BLaER1 (cell line): ENCODE measurements at regions not wholly inside any gene's neighbourhood (a gene's known extent, or its start where the extent isn't known, plus 50 kb on each side); places are given as distances from the start of the nearest gene placed in this dataset.
"Not testable (repeated sequence)": the region's sequence is repeated elsewhere in the genome, so short reads cannot be mapped to it uniquely, and the experiment has no call there.

Experiments
- H3K27ac ChIP-seq: shearing (Covaris generic); formaldehyde crosslinking; 2 replicates; pipeline ENCODE4 v1.8.1; 2022
- H3K27me3 ChIP-seq: shearing (Covaris generic); formaldehyde crosslinking; 2 replicates; pipeline ENCODE4 v1.8.1; 2022
- H3K36me3 ChIP-seq: shearing (Covaris generic); formaldehyde crosslinking; 2 replicates; pipeline ENCODE4 v1.8.1; 2022
- H3K4me1 ChIP-seq: shearing (Covaris generic); formaldehyde crosslinking; 2 replicates; pipeline ENCODE4 v1.8.1; 2022
- H3K4me2 ChIP-seq: shearing (Covaris generic); formaldehyde crosslinking; 2 replicates; pipeline ENCODE4 v1.8.1; 2022
- H3K4me3 ChIP-seq: shearing (Covaris generic); formaldehyde crosslinking; 2 replicates; pipeline ENCODE4 v1.8.1; 2022
- H3K9ac ChIP-seq: shearing (Covaris generic); formaldehyde crosslinking; 2 replicates; pipeline ENCODE4 v1.8.1; 2022
- H3K9me3 ChIP-seq: shearing (Covaris generic); formaldehyde crosslinking; 2 replicates; pipeline ENCODE4 v1.8.1; 2022
- H4K20me1 ChIP-seq: shearing (Covaris generic); formaldehyde crosslinking; 2 replicates; pipeline ENCODE4 v1.8.1; 2022
- Cebpa-rat ChIP-seq: shearing (Covaris generic); IDR thresholded peaks from 2 replicates; pipeline ENCODE4 v1.8.1; 2022

GRCh38 chr14:101666264-101666663 is 95.2 kb upstream of the PPP2R5C start:
- no peaks in the 10 kb centered on the region for H3K4me1 ChIP-seq
- no peak overlapping the region for H3K4me2 ChIP-seq
- peaks cover 23% of the 10 kb centered on the region for H3K9me3 ChIP-seq
- no peaks in the 10 kb centered on the region for H3K36me3 ChIP-seq
- no peaks in the 10 kb centered on the region for H3K27me3 ChIP-seq
- H3K27ac ChIP-seq: no peak overlapping the region
- no peak for TF ChIP-seq Cebpa-rat
- H3K4me3 ChIP-seq: no peak overlapping the region
- no peaks in the 10 kb centered on the region for H4K20me1 ChIP-seq
- no peak overlapping the region for H3K9ac ChIP-seq

DNA sequence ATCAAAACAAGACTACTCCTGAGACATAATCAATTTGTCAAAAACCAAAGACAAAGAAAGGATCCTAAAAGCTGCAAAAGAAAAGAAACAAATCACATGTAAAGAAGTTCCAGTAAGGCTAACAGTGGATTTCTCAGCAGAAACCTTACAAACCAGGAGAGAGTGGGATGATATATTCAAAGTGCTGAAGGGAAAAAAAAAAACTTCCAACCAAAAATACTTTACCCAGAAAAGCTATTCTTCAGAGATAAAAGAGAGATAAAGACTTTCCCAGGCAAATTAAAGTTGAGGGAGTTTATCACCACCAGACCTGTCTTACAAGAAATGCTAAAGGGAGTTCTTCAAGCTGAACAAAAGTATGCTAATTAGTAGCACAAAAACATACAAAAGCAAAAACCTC is 91.9 kb upstream of the PPP2R5C start:
- Histone ChIP-seq H3K9me3 (peaks cover 23% of the 10 kb centered on the region), H3K4me1 (no peaks in the 10 kb centered on the region), H3K36me3 (no peaks in the 10 kb centered on the region), H3K27ac (no peak overlapping the region), H4K20me1 (no peaks in the 10 kb centered on the region), H3K9ac (no peak overlapping the region), H3K4me3 (no peak overlapping the region), H3K27me3 (no peaks in the 10 kb centered on the region), H3K4me2 (no peak overlapping the region)
- TF ChIP-seq Cebpa-rat: no peak

DNA sequence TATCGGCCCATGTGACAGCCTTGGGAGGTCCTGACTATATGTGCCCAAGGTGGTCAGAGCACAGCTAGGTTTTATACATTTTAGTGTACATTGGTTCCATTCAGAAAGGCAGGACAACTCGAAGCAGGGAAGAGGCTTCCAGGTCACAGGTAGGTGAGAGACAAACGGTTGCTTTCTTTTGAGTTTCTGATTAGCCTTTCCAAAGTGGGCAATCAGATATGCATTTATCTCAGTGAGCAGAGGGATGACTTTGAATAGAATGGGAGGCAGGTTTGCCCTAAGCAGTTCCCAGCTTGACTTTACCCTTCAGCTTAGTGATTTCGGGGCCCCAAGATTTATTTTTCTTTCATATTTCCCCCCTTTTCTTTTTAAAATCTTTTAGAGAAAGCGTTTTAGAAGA is 87.6 kb upstream of the PPP2R5C start:
- no peak for TF ChIP-seq Cebpa-rat
- Histone ChIP-seq H3K27ac (no peak overlapping the region), H3K36me3 (no peaks in the 10 kb centered on the region)

GRCh38 chr14:101675835-101676234 is 85.7 kb upstream of the PPP2R5C start:
- H3K4me3 ChIP-seq, H3K9me3 ChIP-seq, H3K4me1 ChIP-seq, H3K27ac ChIP-seq, H3K4me2 ChIP-seq, H3K9ac ChIP-seq, H3K36me3 ChIP-seq, H3K27me3 ChIP-seq, H4K20me1 ChIP-seq: not testable (repeated sequence)

More for the DNA sequence above, 87.6 kb upstream of the PPP2R5C start:
- Histone ChIP-seq H3K9me3 (peaks cover 19% of the 10 kb centered on the region), H3K9ac (no peak overlapping the region), H3K27me3 (no peaks in the 10 kb centered on the region), H3K4me3 (no peak overlapping the region), H3K4me1 (no peaks in the 10 kb centered on the region), H3K4me2 (no peak overlapping the region), H4K20me1 (no peaks in the 10 kb centered on the region)

DNA sequence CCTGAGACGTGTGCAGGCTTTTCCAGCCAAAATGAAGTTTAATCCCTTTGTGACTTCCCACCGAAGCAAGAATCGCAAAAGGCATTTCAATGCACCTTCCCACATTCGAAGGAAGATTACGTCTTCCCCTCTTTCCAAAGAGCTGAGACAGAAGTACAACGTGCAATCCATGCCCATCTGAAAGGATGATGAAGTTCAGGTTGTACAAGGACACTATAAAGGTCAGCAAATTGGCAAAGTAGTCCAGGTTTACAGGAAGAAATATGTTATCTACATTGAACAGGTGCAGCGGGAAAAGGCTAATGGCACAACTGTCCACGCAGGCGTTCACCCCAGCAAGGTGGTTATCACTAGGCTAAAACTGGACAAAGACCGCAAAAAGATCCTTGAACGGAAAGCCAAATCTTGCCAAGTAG is 83.6 kb upstream of the PPP2R5C start:
- not testable (repeated sequence) for H3K4me1 ChIP-seq, H4K20me1 ChIP-seq, H3K27ac ChIP-seq, H3K4me3 ChIP-seq, H3K36me3 ChIP-seq, H3K9me3 ChIP-seq, H3K4me2 ChIP-seq, H3K9ac ChIP-seq, H3K27me3 ChIP-seq

- TF ChIP-seq Cebpa-rat: no peak
- Histone ChIP-seq H3K4me1 (no peaks in the 10 kb centered on the region), H3K27me3 (no peaks in the 10 kb centered on the region), H3K9ac (no peak overlapping the region), H3K27ac (no peak overlapping the region), H3K9me3 (no peaks in the 10 kb centered on the region; the same call in 1 of the 2 replicates), H4K20me1 (no peaks in the 10 kb centered on the region), H3K36me3 (no peaks in the 10 kb centered on the region), H3K4me3 (no peak overlapping the region), H3K4me2 (no peak overlapping the region)
Measured at GRCh38 chr14:101681795-101682194, 79.7 kb upstream of the PPP2R5C start.

DNA sequence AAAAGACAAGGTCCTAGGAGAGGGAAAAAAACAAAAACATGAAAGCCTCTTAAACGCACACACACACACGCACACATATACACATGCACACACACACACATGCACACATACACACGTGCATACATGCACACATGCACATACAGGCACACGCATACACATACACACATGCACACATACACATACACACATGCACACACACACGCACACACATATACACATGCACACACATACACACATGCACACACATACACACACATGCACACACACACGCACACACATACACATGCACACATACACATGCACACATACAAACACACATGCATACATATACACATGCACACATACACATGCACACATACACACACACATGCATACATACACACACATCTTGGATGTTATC is 78.1 kb upstream of the PPP2R5C start:
- no peaks in the 10 kb centered on the region for H3K36me3 ChIP-seq
- no peaks in the 10 kb centered on the region for H3K27me3 ChIP-seq
- no peaks in the 10 kb centered on the region for H3K9me3 ChIP-seq
- H3K4me3 ChIP-seq: no peak overlapping the region
- H4K20me1 ChIP-seq: no peaks in the 10 kb centered on the region
- H3K27ac ChIP-seq: no peak overlapping the region
- H3K9ac ChIP-seq: no peak overlapping the region
- no peak for TF ChIP-seq Cebpa-rat
- H3K4me2 ChIP-seq: no peak overlapping the region
- no peaks in the 10 kb centered on the region for H3K4me1 ChIP-seq

- Histone ChIP-seq H3K9me3 (peaks cover 14% of the 10 kb centered on the region), H3K9ac (no peak overlapping the region), H3K27me3 (no peaks in the 10 kb centered on the region), H3K4me2 (no peak overlapping the region), H3K36me3 (no peaks in the 10 kb centered on the region), H3K4me3 (no peak overlapping the region), H4K20me1 (no peaks in the 10 kb centered on the region), H3K4me1 (peaks cover 6% of the 10 kb centered on the region; the same call in 1 of the 2 replicates), H3K27ac (no peak overlapping the region)
- no peak for TF ChIP-seq Cebpa-rat
Measured at GRCh38 chr14:101687756-101688546, 73.6 kb upstream of the PPP2R5C start.

GRCh38 chr14:101689039-101689501 is 72.4 kb upstream of the PPP2R5C start:
- Histone ChIP-seq H3K27me3 (no peaks in the 10 kb centered on the region), H3K4me3 (no peak overlapping the region), H3K4me1 (peaks cover 6% of the 10 kb centered on the region; the same call in 1 of the 2 replicates), H3K4me2 (no peak overlapping the region), H3K27ac (no peak overlapping the region), H3K9me3 (peaks cover 14% of the 10 kb centered on the region), H4K20me1 (no peaks in the 10 kb centered on the region), H3K36me3 (no peaks in the 10 kb centered on the region), H3K9ac (no peak overlapping the region)
- no peak for TF ChIP-seq Cebpa-rat

GRCh38 chr14:101689966-101690365 is 71.5 kb upstream of the PPP2R5C start:
- H3K4me2 ChIP-seq, H3K9ac ChIP-seq, H3K36me3 ChIP-seq, H3K4me1 ChIP-seq, H3K27me3 ChIP-seq, H4K20me1 ChIP-seq, H3K4me3 ChIP-seq, H3K27ac ChIP-seq: not testable (repeated sequence)
- H3K9me3 ChIP-seq: peaks cover 14% of the 10 kb centered on the region

- H3K27me3 ChIP-seq: no peaks in the 10 kb centered on the region
- no peaks in the 10 kb centered on the region for H3K36me3 ChIP-seq
- no peak overlapping the region for H3K9ac ChIP-seq
- no peak overlapping the region for H3K4me3 ChIP-seq
- TF ChIP-seq Cebpa-rat: no peak
- H4K20me1 ChIP-seq: no peaks in the 10 kb centered on the region
- H3K4me1 ChIP-seq: peaks cover 2% of the 10 kb centered on the region; the same call in 1 of the 2 replicates
- peaks cover 21% of the 10 kb centered on the region for H3K9me3 ChIP-seq
- H3K4me2 ChIP-seq: no peak overlapping the region
- no peak overlapping the region for H3K27ac ChIP-seq
Measured at GRCh38 chr14:101695659-101696058, 65.8 kb upstream of the PPP2R5C start.
